ENCODE measurements at regions not wholly inside any gene's neighbourhood (a gene's known extent, or its start where the extent isn't known, plus 50 kb on each side); places are given as distances from the start of the nearest gene placed in this dataset.

GRCh38 chr4:18684932-18685331 lies 663.4 kb upstream of the LCORL start:
- DNase-seq (ENCODE audit: low read depth) = no peak
- TF ChIP-seq, protein P1, sequence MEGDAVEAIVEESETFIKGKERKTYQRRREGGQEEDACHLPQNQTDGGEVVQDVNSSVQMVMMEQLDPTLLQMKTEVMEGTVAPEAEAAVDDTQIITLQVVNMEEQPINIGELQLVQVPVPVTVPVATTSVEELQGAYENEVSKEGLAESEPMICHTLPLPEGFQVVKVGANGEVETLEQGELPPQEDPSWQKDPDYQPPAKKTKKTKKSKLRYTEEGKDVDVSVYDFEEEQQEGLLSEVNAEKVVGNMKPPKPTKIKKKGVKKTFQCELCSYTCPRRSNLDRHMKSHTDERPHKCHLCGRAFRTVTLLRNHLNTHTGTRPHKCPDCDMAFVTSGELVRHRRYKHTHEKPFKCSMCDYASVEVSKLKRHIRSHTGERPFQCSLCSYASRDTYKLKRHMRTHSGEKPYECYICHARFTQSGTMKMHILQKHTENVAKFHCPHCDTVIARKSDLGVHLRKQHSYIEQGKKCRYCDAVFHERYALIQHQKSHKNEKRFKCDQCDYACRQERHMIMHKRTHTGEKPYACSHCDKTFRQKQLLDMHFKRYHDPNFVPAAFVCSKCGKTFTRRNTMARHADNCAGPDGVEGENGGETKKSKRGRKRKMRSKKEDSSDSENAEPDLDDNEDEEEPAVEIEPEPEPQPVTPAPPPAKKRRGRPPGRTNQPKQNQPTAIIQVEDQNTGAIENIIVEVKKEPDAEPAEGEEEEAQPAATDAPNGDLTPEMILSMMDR (conservative IDR thresholded peaks at IDR 0.05; ENCODE audit: low read depth, low read length) = no peak
- H3K4me3 ChIP-seq (ENCODE audit: low read depth, low read length) = no peak overlapping the region

DNA sequence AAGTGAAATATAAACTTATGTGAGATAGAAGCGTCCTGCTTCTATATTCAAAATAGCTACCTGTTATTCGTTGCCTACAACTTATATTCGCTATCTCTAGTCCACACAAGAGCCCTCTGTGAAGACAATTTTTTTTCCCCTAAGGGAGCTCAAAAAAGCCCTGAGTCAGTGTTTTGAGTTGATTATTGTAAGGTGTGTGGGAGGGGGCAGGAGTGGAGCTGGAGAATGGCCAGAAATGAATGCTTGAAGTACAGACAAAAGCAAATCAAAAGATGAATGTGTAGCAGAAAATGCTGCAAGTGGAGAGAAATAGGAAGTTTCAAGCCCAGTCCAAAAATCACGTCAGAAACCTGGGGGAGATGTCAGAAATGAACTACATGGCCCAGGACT lies 655.0 kb upstream of the LCORL start:
- DNase-seq (ENCODE audit: low read depth) = no peak
- TF ChIP-seq, protein P1 (conservative IDR thresholded peaks at IDR 0.05; ENCODE audit: low read depth, low read length) = no peak
- no peak overlapping the region for H3K4me3 ChIP-seq (ENCODE audit: low read depth, low read length)

DNA sequence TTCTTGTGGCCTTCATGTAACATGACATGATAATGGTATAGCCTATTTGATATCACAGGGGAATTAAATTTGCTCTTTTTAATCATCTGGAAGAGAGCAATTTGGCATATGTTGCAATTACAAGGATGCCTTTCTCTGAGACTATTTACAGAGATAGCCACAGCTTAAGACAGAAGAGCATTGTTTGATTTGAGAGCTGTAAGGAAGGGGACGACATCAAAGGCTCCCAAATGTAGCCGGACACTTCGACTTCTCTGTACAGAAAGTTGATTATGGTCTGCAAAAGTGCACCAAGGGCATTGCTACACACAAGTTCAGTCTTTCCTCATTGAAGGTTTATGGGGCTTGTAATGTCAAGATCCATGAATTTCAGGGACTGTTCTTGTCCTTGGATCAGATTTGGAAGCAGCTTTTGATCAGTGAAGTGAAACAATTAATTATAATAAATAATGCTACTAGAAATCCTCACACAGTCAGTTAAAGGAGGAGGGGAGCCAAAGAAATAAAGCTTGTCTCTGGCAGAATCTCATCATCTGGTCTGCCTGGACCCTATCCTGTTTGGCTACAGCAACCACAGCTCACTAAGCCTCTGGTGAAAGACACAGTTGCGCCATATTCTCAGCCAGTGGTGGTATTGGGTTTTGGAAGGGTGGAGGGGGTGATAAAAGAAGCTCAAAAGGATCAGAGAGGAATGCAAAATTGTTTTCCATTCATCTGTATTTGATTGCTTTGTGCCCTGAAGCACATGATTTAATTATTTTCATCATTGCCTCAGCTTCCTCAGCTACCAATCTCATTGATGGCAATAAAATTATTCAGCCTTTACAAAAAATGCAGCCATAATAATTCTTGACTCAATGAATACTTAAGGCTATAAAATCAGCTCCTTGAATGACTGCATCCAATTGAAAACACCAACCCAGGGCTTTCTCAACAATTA lies 654.3 kb upstream of the LCORL start:
- TF ChIP-seq, protein P1 (conservative IDR thresholded peaks at IDR 0.05; ENCODE audit: low read depth, low read length) = no peak
- DNase-seq (ENCODE audit: low read depth) = no peak
- H3K4me3 ChIP-seq (ENCODE audit: low read depth, low read length) = no peak overlapping the region

DNA sequence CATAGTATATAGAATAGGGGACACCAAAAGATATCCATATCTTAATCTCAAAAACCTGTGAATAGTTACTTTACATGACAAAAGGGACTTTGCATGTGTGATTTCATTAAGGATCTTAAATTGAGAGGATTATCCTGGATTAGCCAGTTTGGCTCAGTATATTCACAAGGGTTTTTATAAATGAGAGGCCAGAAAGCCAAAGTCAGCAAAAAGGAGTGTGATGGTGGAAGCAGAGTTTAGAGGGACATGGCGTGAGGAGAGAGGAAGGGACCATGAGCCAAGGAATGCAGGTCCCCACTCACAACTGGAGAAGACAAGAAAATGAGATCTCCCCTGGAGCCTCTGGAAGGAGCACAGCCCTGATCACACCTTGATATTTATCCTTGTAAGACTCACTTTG lies 648.5 kb upstream of the LCORL start:
- no peak overlapping the region for H3K4me3 ChIP-seq (ENCODE audit: low read depth, low read length)
- TF ChIP-seq, protein P1 (conservative IDR thresholded peaks at IDR 0.05; ENCODE audit: low read depth, low read length) = no peak
- DNase-seq (ENCODE audit: low read depth) = no peak

DNA sequence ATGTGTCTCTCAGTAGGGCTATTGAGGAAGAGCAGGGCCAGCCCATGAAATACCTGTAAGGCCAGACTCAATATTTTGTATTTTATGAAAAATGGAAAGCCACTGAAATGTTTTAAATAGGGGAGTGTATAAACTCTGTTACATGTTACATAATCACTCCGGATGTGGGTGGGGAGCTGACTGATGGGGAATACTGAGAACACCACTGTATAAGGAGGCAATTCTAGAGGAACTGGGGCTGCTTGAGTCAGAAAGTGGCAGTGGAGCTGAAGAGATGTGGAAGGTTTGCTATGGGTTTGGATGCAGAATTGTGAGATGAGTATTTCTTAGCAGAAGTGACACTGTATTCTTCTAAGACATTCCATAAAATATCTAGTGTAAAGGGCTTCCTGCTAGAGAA lies 647.8 kb upstream of the LCORL start:
- H3K4me3 ChIP-seq (ENCODE audit: low read depth, low read length) = no peak overlapping the region
- TF ChIP-seq, protein P1 (conservative IDR thresholded peaks at IDR 0.05; ENCODE audit: low read depth, low read length) = no peak
- no peak for DNase-seq (ENCODE audit: low read depth)

- no peak for DNase-seq (ENCODE audit: low read depth)
- TF ChIP-seq, protein P1 (conservative IDR thresholded peaks at IDR 0.05; ENCODE audit: low read depth, low read length) = no peak
- H3K4me3 ChIP-seq (ENCODE audit: low read depth, low read length) = no peak overlapping the region
These were observed 644.8 kb upstream of the LCORL start for GRCh38 chr4:18666322-18666721.

DNA sequence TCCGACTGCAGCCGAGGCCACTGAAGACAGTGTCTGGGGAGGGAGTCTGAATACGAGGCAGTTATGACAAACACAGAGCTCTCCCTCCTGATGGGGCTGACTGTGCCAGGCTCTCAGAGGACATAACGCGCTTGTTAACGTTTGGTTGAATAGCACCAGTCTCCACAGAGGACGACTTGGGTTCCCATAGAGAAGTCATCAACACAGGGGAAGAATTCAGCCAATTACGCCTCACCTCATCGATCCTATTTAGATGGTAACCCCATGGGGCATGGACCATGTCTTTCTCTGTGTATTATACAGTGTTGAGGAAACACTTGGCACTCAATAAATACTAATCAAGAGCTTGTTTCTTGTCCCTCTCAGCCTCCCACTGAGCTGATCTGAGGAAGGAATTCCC lies 642.6 kb upstream of the LCORL start:
- TF ChIP-seq, protein P1 (conservative IDR thresholded peaks at IDR 0.05; ENCODE audit: low read depth, low read length) = no peak
- no peak overlapping the region for H3K4me3 ChIP-seq (ENCODE audit: low read depth, low read length)
- DNase-seq (ENCODE audit: low read depth) = no peak
